ENCODE measurements at regions not wholly inside any gene's neighbourhood (a gene's known extent, or its start where the extent isn't known, plus 50 kb on each side); places are given as distances from the start of the nearest gene placed in this dataset.

- DNase-seq (ENCODE audit: low read depth in 3 of 3), result no peak
These were observed 60.6 kb upstream of the SHH start for GRCh38 chr7:155872678-155873369.

GRCh38 chr7:155871211-155871610, 58.9 kb upstream of the SHH start:
- DNase-seq (ENCODE audit: low read depth in 3 of 3), result no peak

GRCh38 chr7:155870334-155871180, 58.3 kb upstream of the SHH start:
- no peak for DNase-seq (ENCODE audit: low read depth in 3 of 3)

- DNase-seq (ENCODE audit: low read depth in 3 of 3), result no peak
These were observed 57.5 kb upstream of the SHH start for GRCh38 chr7:155869784-155870076.

- DNase-seq (ENCODE audit: low read depth in 3 of 3), result no peak
These were observed 56.9 kb upstream of the SHH start for GRCh38 chr7:155868955-155869783.

GRCh38 chr7:155867734-155868400, 55.6 kb upstream of the SHH start:
- no peak for DNase-seq (ENCODE audit: low read depth in 3 of 3)

GRCh38 chr7:155867280-155867679, 55.0 kb upstream of the SHH start:
- DNase-seq (ENCODE audit: low read depth in 3 of 3), result no peak

- no peak for DNase-seq (ENCODE audit: low read depth in 3 of 3)
These were observed 53.7 kb upstream of the SHH start for GRCh38 chr7:155865830-155866525.

GRCh38 chr7:155864991-155865690, 52.9 kb upstream of the SHH start:
- DNase-seq (ENCODE audit: low read depth in 3 of 3), result no peak

- DNase-seq (ENCODE audit: low read depth in 3 of 3), result no peak
These were observed 52.2 kb upstream of the SHH start for GRCh38 chr7:155864271-155864985.

GRCh38 chr7:155863721-155864151, 51.5 kb upstream of the SHH start:
- DNase-seq (ENCODE audit: low read depth in 3 of 3), result no peak

- no peak for DNase-seq (ENCODE audit: low read depth in 3 of 3)
These were observed 50.0 kb upstream of the SHH start for GRCh38 chr7:155862123-155862892.

Measured in stimulated activated CD4-positive, alpha-beta T cell treated with anti-CD3 and anti-CD28 coated beads, TNF-alpha, amount 100 ng/mL, for 24 hours (primary cell).